Trophoblast cell (in vitro differentiated cells and primary cell): ENCODE measurements at regions not wholly inside any gene's neighbourhood (a gene's known extent, or its start where the extent isn't known, plus 50 kb on each side); places are given as distances from the start of the nearest gene placed in this dataset.

Experiments used
- DNase-seq, 2 donors: peaks; one replicate each; pipeline ENCODE4 v3.0.0-alpha.2; 2016
- H2AFZ ChIP-seq: 2 replicates; pipeline ENCODE4 v1.6.1; 2013; ENCODE audit warnings: low read length, moderate library complexity, mild to moderate bottlenecking; ENCODE audit not compliant: insufficient read depth, poor library complexity
- H2AK5ac ChIP-seq: 2 replicates; pipeline ENCODE4 v1.6.1; 2013; ENCODE audit warnings: mild to moderate bottlenecking, low read length
- H2BK120ac ChIP-seq: 2 replicates; pipeline ENCODE4 v1.6.1; 2013; ENCODE audit warnings: low read length, mild to moderate bottlenecking, moderate library complexity; ENCODE audit not compliant: insufficient read depth, poor library complexity
- H2BK12ac ChIP-seq: 2 replicates; pipeline ENCODE4 v1.6.1; 2013; ENCODE audit warnings: mild to moderate bottlenecking, low read length, moderate library complexity
- H2BK5ac ChIP-seq: 2 replicates; pipeline ENCODE4 v1.6.1; 2013; ENCODE audit warnings: low read length, low read depth, moderate library complexity, mild to moderate bottlenecking; ENCODE audit not compliant: poor library complexity
- H3K14ac ChIP-seq: 2 replicates; pipeline ENCODE4 v1.6.1; 2013; ENCODE audit warnings: mild to moderate bottlenecking, low read length
- H3K18ac ChIP-seq: 2 replicates; pipeline ENCODE4 v1.6.1; 2013; ENCODE audit warnings: mild to moderate bottlenecking, low read length
- H3K23ac ChIP-seq: 2 replicates; pipeline ENCODE4 v1.6.1; 2013; ENCODE audit warnings: low read length
- H3K27ac ChIP-seq: 2 replicates; pipeline ENCODE4 v1.5.1; 2013; ENCODE audit warnings: low read depth, mild to moderate bottlenecking, inconsistent platforms, low read length, moderate library complexity
- H3K27me3 ChIP-seq: 2 replicates; pipeline ENCODE4 v1.6.1; 2013; ENCODE audit warnings: inconsistent platforms, mild to moderate bottlenecking, low read length, moderate library complexity; ENCODE audit not compliant: insufficient read depth
- H3K36me3 ChIP-seq, 2 experiments: 1 replicate in 1 of 2; 2 replicates in 1 of 2; pipeline ENCODE4 v1.6.1; 2013; ENCODE audit warnings: low read length in 2 of 2, mild to moderate bottlenecking in 2 of 2, moderate library complexity in 1 of 2; ENCODE audit not compliant: insufficient read depth in 2 of 2, control insufficient read depth in 1 of 2
- H3K4ac ChIP-seq: 2 replicates; pipeline ENCODE4 v1.6.1; 2013; ENCODE audit warnings: low read depth, mild to moderate bottlenecking, low read length, moderate library complexity
- H3K4me1 ChIP-seq, 2 experiments: 1 replicate in 1 of 2; 2 replicates in 1 of 2; pipeline ENCODE4 v1.6.1; 2013; ENCODE audit warnings: low read length in 2 of 2, mild to moderate bottlenecking in 2 of 2, moderate library complexity in 1 of 2; ENCODE audit not compliant: insufficient read depth in 2 of 2, control insufficient read depth in 1 of 2
- H3K4me2 ChIP-seq: 2 replicates; pipeline ENCODE4 v1.6.1; 2013; ENCODE audit warnings: inconsistent platforms, mild to moderate bottlenecking, low read length, moderate library complexity
- H3K4me3 ChIP-seq: 2 replicates; pipeline ENCODE4 v1.5.1; 2013; ENCODE audit warnings: mild to moderate bottlenecking, low read depth, low read length, inconsistent platforms
- H3K79me1 ChIP-seq: one replicate; pipeline ENCODE4 v1.6.1; 2013; ENCODE audit warnings: low read length
- H3K79me2 ChIP-seq: 2 replicates; pipeline ENCODE4 v1.6.1; 2013; ENCODE audit warnings: low read length, mild to moderate bottlenecking; ENCODE audit not compliant: control insufficient read depth, insufficient read depth, poor library complexity
- H3K9ac ChIP-seq: 2 replicates; pipeline ENCODE4 v1.6.1; 2013; ENCODE audit warnings: mild to moderate bottlenecking, low read length
- H3K9me3 ChIP-seq: 2 replicates; pipeline ENCODE4 v1.6.1; 2013; ENCODE audit warnings: low read depth, mild to moderate bottlenecking, control low read depth, inconsistent platforms, low read length; ENCODE audit not compliant: insufficient read depth
- H4K12ac ChIP-seq: 2 replicates; pipeline ENCODE4 v1.6.1; 2013; ENCODE audit warnings: low read depth, mild to moderate bottlenecking, low read length, moderate library complexity
- H4K8ac ChIP-seq: 2 replicates; pipeline ENCODE4 v1.6.1; 2013; ENCODE audit warnings: low read depth, mild to moderate bottlenecking, low read length, moderate library complexity
- H4K91ac ChIP-seq: one replicate; pipeline ENCODE4 v1.6.1; 2013; ENCODE audit warnings: low read depth, mild to moderate bottlenecking, low read length, moderate library complexity
- WGBS: extraction: QIAGEN DNeasy Blood & Tissue Kit; methylation state at CpG from one replicate; pipeline ENCODE4 v1.1.7; 2013; ENCODE audit warnings: missing lambda C conversion rate; ENCODE audit not compliant: insufficient read length, insufficient coverage; ENCODE audit errors: extremely low coverage; 5-methylcytosine and 5-hydroxymethylcytosine counted together

DNA sequence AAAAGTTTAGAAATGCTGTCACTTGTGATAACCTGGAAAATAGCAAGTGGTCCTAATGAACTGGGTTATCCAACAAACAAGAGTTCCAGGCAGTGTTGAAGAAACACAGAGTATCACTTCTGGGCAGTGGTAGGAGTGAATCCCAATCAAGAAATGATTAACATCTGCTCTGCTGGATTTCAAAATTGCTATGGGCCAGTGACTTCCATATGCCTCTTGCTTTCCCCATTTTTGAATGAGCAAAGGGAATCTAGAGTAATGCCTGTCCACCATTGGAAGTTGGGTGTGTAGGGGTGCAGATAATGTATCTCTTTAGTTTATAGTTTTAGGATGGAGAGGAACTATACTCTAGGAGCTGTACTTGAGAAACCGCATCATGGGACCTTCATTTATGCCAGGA lies 236.5 kb downstream of the RPLP1 start:
- Histone ChIP-seq H3K4me1 (no peaks in the 10 kb centered on the region), H3K18ac (no peak overlapping the region), H3K9me3 (no peaks in the 10 kb centered on the region), H3K14ac (no peak overlapping the region), H3K23ac (no peak overlapping the region), H3K36me3 (no peaks in the 10 kb centered on the region), H2BK12ac (no peak overlapping the region), H3K9ac (no peak overlapping the region), H3K4ac (no peak overlapping the region), H3K27me3 (no peaks in the 10 kb centered on the region), H3K4me2 (no peak overlapping the region), H3K79me1 (no peaks in the 10 kb centered on the region), H3K4me3 (no peak overlapping the region), H4K91ac (no peak overlapping the region), H2AK5ac (no peak overlapping the region), H3K79me2 (no peaks in the 10 kb centered on the region), H3K27ac (no peak overlapping the region), H4K12ac (no peak overlapping the region), H2BK120ac (no peak overlapping the region), H2AFZ (no peak overlapping the region), H2BK5ac (no peak overlapping the region), H4K8ac (no peak overlapping the region)
- WGBS: no CpG with 5 or more reads among the region's 1 CpG
- DNase-seq: no peak

DNA sequence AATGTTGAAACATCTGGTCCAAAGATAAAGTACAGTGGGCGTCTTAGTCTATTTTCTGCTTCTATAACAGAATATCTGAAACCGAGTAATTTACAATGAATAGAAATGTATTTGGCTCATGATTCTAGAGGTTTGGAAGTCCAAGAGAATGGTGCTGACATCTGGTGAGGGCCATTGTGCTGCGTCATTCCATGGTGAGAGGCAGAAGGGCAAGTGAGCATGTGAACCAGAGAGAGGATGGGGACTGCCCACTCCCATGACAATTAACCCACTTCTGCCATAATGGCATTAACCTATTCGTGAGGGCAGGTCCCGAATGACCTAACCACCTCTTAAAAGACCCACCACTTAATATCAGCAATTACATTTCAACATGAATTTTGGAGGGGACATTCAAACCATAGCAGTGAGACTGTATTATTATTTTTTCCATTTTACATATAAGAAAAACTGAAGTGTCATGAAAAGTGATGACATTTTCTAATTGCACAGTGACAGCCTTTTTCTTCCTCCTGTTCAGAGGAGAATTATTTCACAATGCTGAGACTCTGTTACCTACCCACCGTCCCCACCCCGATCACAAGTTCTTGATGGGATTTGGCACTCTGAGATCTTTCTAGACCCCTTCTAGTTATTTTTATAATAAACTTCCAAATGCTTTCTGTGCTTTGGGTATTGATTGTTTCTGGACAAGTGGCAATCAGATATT lies 238.8 kb downstream of the RPLP1 start:
- H3K23ac ChIP-seq: no peak overlapping the region
- no peak overlapping the region for H3K27ac ChIP-seq
- no peak overlapping the region for H4K12ac ChIP-seq
- no peak overlapping the region for H2AK5ac ChIP-seq
- peaks cover 1% of the 10 kb centered on the region for H3K9me3 ChIP-seq
- H2BK120ac ChIP-seq: no peak overlapping the region
- H4K8ac ChIP-seq: no peak overlapping the region
- H3K27me3 ChIP-seq: no peaks in the 10 kb centered on the region
- H3K9ac ChIP-seq: no peak overlapping the region
- no peak overlapping the region for H2AFZ ChIP-seq
- no peaks in the 10 kb centered on the region for H3K36me3 ChIP-seq
- no peak overlapping the region for H2BK5ac ChIP-seq
- H3K4me2 ChIP-seq: no peak overlapping the region
- H3K79me1 ChIP-seq: no peaks in the 10 kb centered on the region
- H3K79me2 ChIP-seq: no peaks in the 10 kb centered on the region
- H2BK12ac ChIP-seq: no peak overlapping the region
- H3K4ac ChIP-seq: no peak overlapping the region
- WGBS: no CpG with 5 or more reads among the region's 7 CpGs
- H3K18ac ChIP-seq: no peak overlapping the region
- no peak overlapping the region for H3K14ac ChIP-seq
- H3K4me1 ChIP-seq: no peaks in the 10 kb centered on the region
- no peak overlapping the region for H4K91ac ChIP-seq
- DNase-seq: no peak
- no peak overlapping the region for H3K4me3 ChIP-seq

GRCh38 chr15:69692342-69692741 lies 239.7 kb downstream of the RPLP1 start:
- no peak overlapping the region for H4K91ac ChIP-seq
- no peak overlapping the region for H4K12ac ChIP-seq
- no peaks in the 10 kb centered on the region for H3K4me1 ChIP-seq
- no peak overlapping the region for H3K18ac ChIP-seq
- peaks cover 1% of the 10 kb centered on the region for H3K9me3 ChIP-seq
- H4K8ac ChIP-seq: no peak overlapping the region
- H2BK5ac ChIP-seq: no peak overlapping the region
- no peak overlapping the region for H2BK12ac ChIP-seq
- DNase-seq: no peak
- H3K36me3 ChIP-seq: no peaks in the 10 kb centered on the region
- H2AFZ ChIP-seq: no peak overlapping the region
- no peak overlapping the region for H3K4ac ChIP-seq
- H3K14ac ChIP-seq: no peak overlapping the region
- H2AK5ac ChIP-seq: no peak overlapping the region
- no CpG with 5 or more reads among the region's 3 CpGs for WGBS
- H3K9ac ChIP-seq: no peak overlapping the region
- H3K79me2 ChIP-seq: no peaks in the 10 kb centered on the region
- no peaks in the 10 kb centered on the region for H3K79me1 ChIP-seq
- H3K27ac ChIP-seq: no peak overlapping the region
- H3K27me3 ChIP-seq: no peaks in the 10 kb centered on the region
- no peak overlapping the region for H3K23ac ChIP-seq
- H3K4me2 ChIP-seq: no peak overlapping the region
- no peak overlapping the region for H3K4me3 ChIP-seq
- H2BK120ac ChIP-seq: no peak overlapping the region

DNA sequence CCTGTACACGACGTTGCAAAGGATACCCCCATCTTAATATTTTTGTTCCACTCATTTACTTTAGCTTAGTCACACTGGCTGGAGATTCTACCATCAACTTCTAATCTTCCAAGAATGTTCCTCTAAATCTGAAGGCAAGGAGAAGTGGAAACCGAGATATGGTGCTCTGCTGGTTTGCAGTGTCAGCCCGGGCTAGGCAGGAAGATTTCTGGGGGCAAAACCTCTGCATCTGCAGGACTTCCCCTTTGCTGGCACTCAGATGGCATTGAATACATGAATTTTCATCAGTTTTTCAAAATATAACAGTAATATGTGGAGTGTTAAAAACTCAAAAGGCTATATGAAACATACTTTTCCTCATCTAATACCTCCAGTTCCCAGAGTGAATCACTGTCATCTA lies 240.4 kb downstream of the RPLP1 start:
- WGBS: no CpG with 5 or more reads among the region's 4 CpGs

More for the DNA sequence above, 240.4 kb downstream of the RPLP1 start:
- Histone ChIP-seq H3K36me3 (no peaks in the 10 kb centered on the region), H2BK120ac (no peak overlapping the region), H3K79me1 (no peaks in the 10 kb centered on the region), H3K4me1 (no peaks in the 10 kb centered on the region), H3K23ac (no peak overlapping the region), H2AK5ac (no peak overlapping the region), H3K14ac (no peak overlapping the region), H4K91ac (no peak overlapping the region), H3K27ac (no peak overlapping the region), H3K27me3 (no peaks in the 10 kb centered on the region), H2BK5ac (no peak overlapping the region), H4K8ac (no peak overlapping the region), H3K18ac (no peak overlapping the region), H4K12ac (no peak overlapping the region), H2AFZ (no peak overlapping the region), H2BK12ac (no peak overlapping the region), H3K9me3 (peaks cover 1% of the 10 kb centered on the region), H3K4me3 (no peak overlapping the region), H3K4me2 (no peak overlapping the region), H3K4ac (no peak overlapping the region), H3K79me2 (no peaks in the 10 kb centered on the region), H3K9ac (no peak overlapping the region)
- DNase-seq: no peak
